ENCODE measurements at regions not wholly inside any gene's neighbourhood (a gene's known extent, or its start where the extent isn't known, plus 50 kb on each side); places are given as distances from the start of the nearest gene placed in this dataset.

GRCh38 chr3:89565098-89565497 lies 457.7 kb downstream of the EPHA3 start:
- Histone ChIP-seq H3K9me3 (ENCODE audit: insufficient read depth, low read length) (peaks cover 17% of the 10 kb centered on the region; the same call in 1 of the 2 replicates), H3K4me1 (ENCODE audit: low read length) (no peaks in the 10 kb centered on the region), H3K27me3 (ENCODE audit: low read depth, low read length) (no peaks in the 10 kb centered on the region), H2AFZ (ENCODE audit: low read depth, low read length) (no peak overlapping the region), H4K20me1 (ENCODE audit: insufficient read depth, low read length) (no peaks in the 10 kb centered on the region), H3K36me3 (replicated peaks; ENCODE audit: low read depth, low read length) (no peaks in the 10 kb centered on the region), H3K79me2 (ENCODE audit: low read length) (no peaks in the 10 kb centered on the region), H3K9ac (ENCODE audit: low read length) (no peak overlapping the region), H3K4me3 (ENCODE audit: low read length) (no peak overlapping the region), H3K27ac (ENCODE audit: low read length) (no peak overlapping the region), H3K4me2 (ENCODE audit: low read length) (no peak overlapping the region)
- TF ChIP-seq, protein P1, sequence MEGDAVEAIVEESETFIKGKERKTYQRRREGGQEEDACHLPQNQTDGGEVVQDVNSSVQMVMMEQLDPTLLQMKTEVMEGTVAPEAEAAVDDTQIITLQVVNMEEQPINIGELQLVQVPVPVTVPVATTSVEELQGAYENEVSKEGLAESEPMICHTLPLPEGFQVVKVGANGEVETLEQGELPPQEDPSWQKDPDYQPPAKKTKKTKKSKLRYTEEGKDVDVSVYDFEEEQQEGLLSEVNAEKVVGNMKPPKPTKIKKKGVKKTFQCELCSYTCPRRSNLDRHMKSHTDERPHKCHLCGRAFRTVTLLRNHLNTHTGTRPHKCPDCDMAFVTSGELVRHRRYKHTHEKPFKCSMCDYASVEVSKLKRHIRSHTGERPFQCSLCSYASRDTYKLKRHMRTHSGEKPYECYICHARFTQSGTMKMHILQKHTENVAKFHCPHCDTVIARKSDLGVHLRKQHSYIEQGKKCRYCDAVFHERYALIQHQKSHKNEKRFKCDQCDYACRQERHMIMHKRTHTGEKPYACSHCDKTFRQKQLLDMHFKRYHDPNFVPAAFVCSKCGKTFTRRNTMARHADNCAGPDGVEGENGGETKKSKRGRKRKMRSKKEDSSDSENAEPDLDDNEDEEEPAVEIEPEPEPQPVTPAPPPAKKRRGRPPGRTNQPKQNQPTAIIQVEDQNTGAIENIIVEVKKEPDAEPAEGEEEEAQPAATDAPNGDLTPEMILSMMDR (IDR thresholded peaks at IDR 0.05; ENCODE audit: low read depth, low read length) = no peak
- TF ChIP-seq EZH2phosphoT487 (IDR thresholded peaks at IDR 0.05; ENCODE audit: low read depth) = no peak

DNA sequence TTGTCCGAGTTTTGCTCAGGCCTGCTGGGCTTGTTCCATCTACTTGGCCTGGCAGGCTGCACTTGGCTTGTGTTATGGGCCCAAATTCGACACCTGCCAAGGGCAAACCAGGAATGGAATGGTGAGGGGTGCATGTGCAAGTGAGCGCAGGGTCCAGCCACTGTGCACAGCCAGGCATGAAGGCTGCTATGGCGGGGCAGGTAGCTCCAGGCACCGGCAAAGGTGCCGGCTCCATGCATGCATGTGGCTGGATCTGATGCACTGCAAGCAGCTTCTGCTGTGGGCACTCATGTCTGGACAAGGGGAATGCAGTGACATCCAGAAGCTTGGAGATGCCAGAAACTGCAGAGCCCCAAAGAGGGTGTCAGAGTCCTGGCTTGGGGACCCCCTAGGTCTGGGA lies 463.0 kb downstream of the EPHA3 start:
- no peaks in the 10 kb centered on the region for H3K4me1 ChIP-seq (ENCODE audit: low read length)
- no peaks in the 10 kb centered on the region for H3K36me3 ChIP-seq (replicated peaks; ENCODE audit: low read depth, low read length)
- H4K20me1 ChIP-seq (ENCODE audit: insufficient read depth, low read length) = no peaks in the 10 kb centered on the region

GRCh38 chr3:89571298-89571697 lies 463.9 kb downstream of the EPHA3 start:
- Histone ChIP-seq H3K27ac (ENCODE audit: low read length) (no peak overlapping the region), H3K79me2 (ENCODE audit: low read length) (no peaks in the 10 kb centered on the region), H3K4me2 (ENCODE audit: low read length) (no peak overlapping the region), H3K36me3 (replicated peaks; ENCODE audit: low read depth, low read length) (no peaks in the 10 kb centered on the region), H4K20me1 (ENCODE audit: insufficient read depth, low read length) (no peaks in the 10 kb centered on the region), H3K4me1 (ENCODE audit: low read length) (no peaks in the 10 kb centered on the region), H3K4me3 (ENCODE audit: low read length) (no peak overlapping the region), H3K27me3 (ENCODE audit: low read depth, low read length) (no peaks in the 10 kb centered on the region), H3K9me3 (ENCODE audit: insufficient read depth, low read length) (peaks cover 5% of the 10 kb centered on the region; the same call in 1 of the 2 replicates), H2AFZ (ENCODE audit: low read depth, low read length) (no peak overlapping the region), H3K9ac (ENCODE audit: low read length) (no peak overlapping the region)
- TF ChIP-seq, protein P1 (IDR thresholded peaks at IDR 0.05; ENCODE audit: low read depth, low read length) = no peak
- TF ChIP-seq EZH2phosphoT487 (IDR thresholded peaks at IDR 0.05; ENCODE audit: low read depth) = no peak

More for the DNA sequence above, 463.0 kb downstream of the EPHA3 start:
- peaks cover 13% of the 10 kb centered on the region; the same call in 1 of the 2 replicates for H3K9me3 ChIP-seq (ENCODE audit: insufficient read depth, low read length)
- no peak overlapping the region for H3K27ac ChIP-seq (ENCODE audit: low read length)
- no peak overlapping the region for H3K4me2 ChIP-seq (ENCODE audit: low read length)
- no peak overlapping the region for H3K4me3 ChIP-seq (ENCODE audit: low read length)
- no peaks in the 10 kb centered on the region for H3K79me2 ChIP-seq (ENCODE audit: low read length)
- H2AFZ ChIP-seq (ENCODE audit: low read depth, low read length) = no peak overlapping the region; the same call in 1 of the 2 replicates
- H3K9ac ChIP-seq (ENCODE audit: low read length) = no peak overlapping the region
- TF ChIP-seq, protein P1 (IDR thresholded peaks at IDR 0.05; ENCODE audit: low read depth, low read length) = no peak
- no peak for TF ChIP-seq EZH2phosphoT487 (IDR thresholded peaks at IDR 0.05; ENCODE audit: low read depth)
- no peaks in the 10 kb centered on the region for H3K27me3 ChIP-seq (ENCODE audit: low read depth, low read length)

- no peaks in the 10 kb centered on the region for H3K4me1 ChIP-seq (ENCODE audit: low read length)
- TF ChIP-seq, protein P1 (IDR thresholded peaks at IDR 0.05; ENCODE audit: low read depth, low read length) = no peak
- no peak for TF ChIP-seq EZH2phosphoT487 (IDR thresholded peaks at IDR 0.05; ENCODE audit: low read depth)
- no peak overlapping the region for H3K27ac ChIP-seq (ENCODE audit: low read length)
- no peak overlapping the region for H3K9ac ChIP-seq (ENCODE audit: low read length)
- H4K20me1 ChIP-seq (ENCODE audit: insufficient read depth, low read length) = no peaks in the 10 kb centered on the region
- H3K36me3 ChIP-seq (replicated peaks; ENCODE audit: low read depth, low read length) = no peaks in the 10 kb centered on the region
- H2AFZ ChIP-seq (ENCODE audit: low read depth, low read length) = no peak overlapping the region
- H3K4me3 ChIP-seq (ENCODE audit: low read length) = no peak overlapping the region
- H3K9me3 ChIP-seq (ENCODE audit: insufficient read depth, low read length) = 0 out of 2 replicates have a peak, but pooled peaks cover 5% of the 10 kb centered on the region
- no peaks in the 10 kb centered on the region for H3K79me2 ChIP-seq (ENCODE audit: low read length)
- H3K27me3 ChIP-seq (ENCODE audit: low read depth, low read length) = no peaks in the 10 kb centered on the region
- no peak overlapping the region for H3K4me2 ChIP-seq (ENCODE audit: low read length)
Observed at GRCh38 chr3:89571707-89572106, 464.3 kb downstream of the EPHA3 start.

Data from OCI-LY3 (cell line).